SU-DHL-6 (cell line): ENCODE measurements at regions not wholly inside any gene's neighbourhood (a gene's known extent, or its start where the extent isn't known, plus 50 kb on each side); places are given as distances from the start of the nearest gene placed in this dataset.

ENCODE experiments used
- H2AFZ ChIP-seq: fragments of 200-600 bp; sonication (generic); 2 replicates; pipeline ENCODE4 v1.6.1; 2014; ENCODE audit warnings: low read depth, mild to moderate bottlenecking, moderate library complexity, mixed read lengths, antibody characterized with exemption, low read length; ENCODE audit not compliant: severe bottlenecking
- H3F3A ChIP-seq: fragments of 200-600 bp; shearing (Covaris generic); 2 replicates; pipeline ENCODE4 v1.6.0; 2016; ENCODE audit warnings: antibody characterized with exemption, mild to moderate bottlenecking; ENCODE audit not compliant: insufficient read depth
- H3K27ac ChIP-seq: fragments of 200-600 bp; sonication (generic); 2 replicates; pipeline ENCODE4 v1.5.1; 2016; ENCODE audit warnings: low read depth, mild to moderate bottlenecking, low read length, moderate library complexity, mixed read lengths
- H3K27me3 ChIP-seq: fragments of 200-600 bp; sonication (generic), shearing (Covaris generic); 2 replicates; pipeline ENCODE4 v1.6.0; 2014; ENCODE audit warnings: mild to moderate bottlenecking, low read length
- H3K36me3 ChIP-seq: fragments of 200-600 bp; sonication (generic); 2 replicates; pipeline ENCODE4 v1.6.1; 2014; ENCODE audit warnings: mild to moderate bottlenecking, low read length, mixed read lengths
- H3K4me2 ChIP-seq: fragments of 300-600, 200-600 bp; shearing (Covaris generic), sonication (generic); 2 replicates; pipeline ENCODE4 v1.6.0; 2014; ENCODE audit warnings: low read length, low read depth, mild to moderate bottlenecking; ENCODE audit not compliant: poor library complexity, severe bottlenecking
- H3K4me3 ChIP-seq: fragments of 200-600 bp; sonication (generic); 2 replicates; pipeline ENCODE4 v1.5.1; 2014; ENCODE audit warnings: antibody characterized with exemption, low read length, mild to moderate bottlenecking, mixed read lengths; ENCODE audit not compliant: insufficient read depth, poor library complexity, severe bottlenecking
- H3K79me2 ChIP-seq: fragments of 200-600 bp; sonication (generic); 2 replicates; pipeline ENCODE4 v1.6.1; 2014; ENCODE audit warnings: mild to moderate bottlenecking, low read length, moderate library complexity; ENCODE audit not compliant: insufficient read depth
- H3K9ac ChIP-seq: fragments of 200-600 bp; sonication (generic); 2 replicates; pipeline ENCODE4 v1.7.0; 2014; ENCODE audit warnings: mild to moderate bottlenecking, low read length
- H3K9me2 ChIP-seq: fragments of 200-600 bp; sonication (generic); replicated peaks from 2 replicates; pipeline ENCODE4 v1.6.1; 2014; ENCODE audit warnings: low read length; ENCODE audit not compliant: insufficient read depth
- H3K9me3 ChIP-seq: fragments of 200-600 bp; sonication (generic); 2 replicates; pipeline ENCODE4 v1.6.1; 2014; ENCODE audit warnings: low read length, mixed read lengths; ENCODE audit not compliant: insufficient read depth
- H4K20me1 ChIP-seq: fragments of 200-600 bp; sonication (generic); 2 replicates; pipeline ENCODE4 v1.6.1; 2014; ENCODE audit warnings: low read depth, mild to moderate bottlenecking, antibody characterized with exemption, low read length, moderate library complexity, mixed read lengths
- EZH2phosphoT487 ChIP-seq: fragments of 200-600 bp; sonication (generic), shearing (Covaris generic); conservative IDR thresholded peaks from 2 replicates; pipeline ENCODE4 v1.6.1; 2018; ENCODE audit warnings: mild to moderate bottlenecking, antibody characterized with exemption, low read length, moderate library complexity, mixed read lengths
- TF ChIP-seq, protein P1 (sequence below): fragments of 200-600 bp; sonication (generic); IDR thresholded peaks from one replicate; pipeline ENCODE4 v1.5.1; 2017; ENCODE audit warnings: antibody characterized with exemption, mild to moderate bottlenecking, low read length, moderate library complexity; ENCODE audit not compliant: insufficient read depth, poor library complexity, severe bottlenecking

GRCh38 chr18:70827632-70828031 is 538.8 kb downstream of the SOCS6 start:
- H2AFZ ChIP-seq: no peak overlapping the region
- H3K27ac ChIP-seq: no peak overlapping the region
- H3K79me2 ChIP-seq: no peaks in the 10 kb centered on the region
- TF ChIP-seq, protein P1, sequence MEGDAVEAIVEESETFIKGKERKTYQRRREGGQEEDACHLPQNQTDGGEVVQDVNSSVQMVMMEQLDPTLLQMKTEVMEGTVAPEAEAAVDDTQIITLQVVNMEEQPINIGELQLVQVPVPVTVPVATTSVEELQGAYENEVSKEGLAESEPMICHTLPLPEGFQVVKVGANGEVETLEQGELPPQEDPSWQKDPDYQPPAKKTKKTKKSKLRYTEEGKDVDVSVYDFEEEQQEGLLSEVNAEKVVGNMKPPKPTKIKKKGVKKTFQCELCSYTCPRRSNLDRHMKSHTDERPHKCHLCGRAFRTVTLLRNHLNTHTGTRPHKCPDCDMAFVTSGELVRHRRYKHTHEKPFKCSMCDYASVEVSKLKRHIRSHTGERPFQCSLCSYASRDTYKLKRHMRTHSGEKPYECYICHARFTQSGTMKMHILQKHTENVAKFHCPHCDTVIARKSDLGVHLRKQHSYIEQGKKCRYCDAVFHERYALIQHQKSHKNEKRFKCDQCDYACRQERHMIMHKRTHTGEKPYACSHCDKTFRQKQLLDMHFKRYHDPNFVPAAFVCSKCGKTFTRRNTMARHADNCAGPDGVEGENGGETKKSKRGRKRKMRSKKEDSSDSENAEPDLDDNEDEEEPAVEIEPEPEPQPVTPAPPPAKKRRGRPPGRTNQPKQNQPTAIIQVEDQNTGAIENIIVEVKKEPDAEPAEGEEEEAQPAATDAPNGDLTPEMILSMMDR: no peak
- TF ChIP-seq EZH2phosphoT487: no peak
- H3K4me2 ChIP-seq: no peak overlapping the region
- no peak overlapping the region for H3K9ac ChIP-seq
- H3K27me3 ChIP-seq: no peaks in the 10 kb centered on the region
- no peaks in the 10 kb centered on the region for H3K36me3 ChIP-seq
- H4K20me1 ChIP-seq: no peaks in the 10 kb centered on the region
- H3K4me3 ChIP-seq: no peak overlapping the region
- no peaks in the 10 kb centered on the region for H3K9me2 ChIP-seq
- H3K9me3 ChIP-seq: no peaks in the 10 kb centered on the region
- no peaks in the 10 kb centered on the region for H3F3A ChIP-seq

DNA sequence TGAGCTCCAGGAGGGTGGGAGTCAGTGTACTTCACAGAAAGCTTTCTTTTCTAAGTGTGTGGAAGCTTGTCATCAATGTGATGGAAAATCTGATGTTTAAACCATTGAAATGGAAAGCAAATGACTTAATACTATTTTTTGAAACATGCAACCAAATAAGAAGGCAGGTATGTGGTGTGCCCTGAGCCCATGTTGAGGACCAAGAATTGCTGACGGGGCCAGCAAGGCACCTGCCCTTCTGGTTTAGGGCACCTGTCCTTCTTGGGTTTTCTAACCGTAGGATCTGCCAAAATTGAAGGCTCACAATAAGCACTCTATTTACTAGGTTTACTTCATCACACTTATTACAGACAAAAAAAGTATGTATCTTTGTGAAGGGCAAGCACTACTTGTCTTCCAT is 537.7 kb downstream of the SOCS6 start:
- Histone ChIP-seq H3K9me2 (no peaks in the 10 kb centered on the region), H3K9ac (no peak overlapping the region), H3K27me3 (no peaks in the 10 kb centered on the region; the same call in 1 of the 2 replicates), H3K4me3 (no peak overlapping the region), H3K4me2 (no peak overlapping the region), H3K36me3 (no peaks in the 10 kb centered on the region), H2AFZ (no peak overlapping the region), H3K9me3 (no peaks in the 10 kb centered on the region), H3K79me2 (no peaks in the 10 kb centered on the region), H4K20me1 (no peaks in the 10 kb centered on the region), H3K27ac (no peak overlapping the region), H3F3A (no peaks in the 10 kb centered on the region)
- TF ChIP-seq, protein P1: no peak
- no peak for TF ChIP-seq EZH2phosphoT487

DNA sequence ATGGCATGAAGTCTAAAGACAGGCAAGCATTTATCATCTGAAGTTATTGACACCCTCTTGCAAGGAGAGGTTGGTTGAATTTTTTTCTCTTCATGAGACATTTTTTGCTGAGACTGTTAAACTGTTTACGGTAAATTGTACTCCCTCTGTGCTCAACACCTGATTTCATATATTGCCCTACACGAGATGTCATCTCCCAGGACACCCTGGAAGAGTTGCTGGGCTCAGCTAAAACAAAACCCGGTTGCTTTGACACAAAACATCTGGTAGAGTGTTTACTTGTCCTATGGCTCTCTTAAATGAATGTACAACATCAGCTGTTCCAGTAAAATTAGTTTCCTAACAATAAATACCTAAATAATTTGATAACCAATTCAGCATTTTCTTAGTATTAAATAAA is 533.8 kb downstream of the SOCS6 start:
- Histone ChIP-seq H3K4me2 (no peak overlapping the region), H3K4me3 (no peak overlapping the region), H3K9me3 (no peaks in the 10 kb centered on the region), H3K27ac (no peak overlapping the region), H3F3A (no peaks in the 10 kb centered on the region), H3K9ac (no peak overlapping the region), H3K36me3 (no peaks in the 10 kb centered on the region), H4K20me1 (no peaks in the 10 kb centered on the region), H3K27me3 (no peaks in the 10 kb centered on the region; the same call in 1 of the 2 replicates), H3K9me2 (no peaks in the 10 kb centered on the region), H2AFZ (no peak overlapping the region), H3K79me2 (no peaks in the 10 kb centered on the region)
- TF ChIP-seq, protein P1: no peak
- no peak for TF ChIP-seq EZH2phosphoT487
